Suprapubic skin (tissue), 4 donors: ENCODE measurements at regions not wholly inside any gene's neighbourhood (a gene's known extent, or its start where the extent isn't known, plus 50 kb on each side); places are given as distances from the start of the nearest gene placed in this dataset.

Experiments
- POLR2A ChIP-seq, 2 donors: fragments of 450-650 bp; IDR thresholded peaks; one replicate each; pipeline ENCODE4 v1.6.1; 2017; ENCODE audit warnings: antibody characterized with exemption in 2 of 2, mild to moderate bottlenecking in 2 of 2, moderate library complexity in 2 of 2
- POLR2AphosphoS5 ChIP-seq, 3 donors: sonication (generic); formaldehyde crosslinking; IDR thresholded peaks; one replicate each; pipeline ENCODE4 v1.6.1; 2017; ENCODE audit warnings: antibody characterized with exemption in 3 of 3
- TF ChIP-seq, protein P1 (sequence below), 2 donors: fragments of 200-600 bp in 1 of 2; fragments of 450-650 bp in 1 of 2; sonication (generic) in 1 of 2; IDR thresholded peaks; one replicate each; pipeline ENCODE4 v1.5.1; 2016 to 2019; ENCODE audit warnings: antibody characterized with exemption in 2 of 2, mild to moderate bottlenecking in 1 of 2, moderate library complexity in 1 of 2

- no peak for TF ChIP-seq POLR2A (IDR thresholded peaks at IDR 0.05)
- TF ChIP-seq, protein P1, sequence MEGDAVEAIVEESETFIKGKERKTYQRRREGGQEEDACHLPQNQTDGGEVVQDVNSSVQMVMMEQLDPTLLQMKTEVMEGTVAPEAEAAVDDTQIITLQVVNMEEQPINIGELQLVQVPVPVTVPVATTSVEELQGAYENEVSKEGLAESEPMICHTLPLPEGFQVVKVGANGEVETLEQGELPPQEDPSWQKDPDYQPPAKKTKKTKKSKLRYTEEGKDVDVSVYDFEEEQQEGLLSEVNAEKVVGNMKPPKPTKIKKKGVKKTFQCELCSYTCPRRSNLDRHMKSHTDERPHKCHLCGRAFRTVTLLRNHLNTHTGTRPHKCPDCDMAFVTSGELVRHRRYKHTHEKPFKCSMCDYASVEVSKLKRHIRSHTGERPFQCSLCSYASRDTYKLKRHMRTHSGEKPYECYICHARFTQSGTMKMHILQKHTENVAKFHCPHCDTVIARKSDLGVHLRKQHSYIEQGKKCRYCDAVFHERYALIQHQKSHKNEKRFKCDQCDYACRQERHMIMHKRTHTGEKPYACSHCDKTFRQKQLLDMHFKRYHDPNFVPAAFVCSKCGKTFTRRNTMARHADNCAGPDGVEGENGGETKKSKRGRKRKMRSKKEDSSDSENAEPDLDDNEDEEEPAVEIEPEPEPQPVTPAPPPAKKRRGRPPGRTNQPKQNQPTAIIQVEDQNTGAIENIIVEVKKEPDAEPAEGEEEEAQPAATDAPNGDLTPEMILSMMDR (IDR thresholded peaks at IDR 0.05), result no peak
- TF ChIP-seq POLR2AphosphoS5 (IDR thresholded peaks at IDR 0.05), result no peak
These were observed 324.2 kb downstream of the BMP2 start for GRCh38 chr20:7091655-7092054.
